Fibroblast of pulmonary artery (primary cell): ENCODE measurements at regions not wholly inside any gene's neighbourhood (a gene's known extent, or its start where the extent isn't known, plus 50 kb on each side); places are given as distances from the start of the nearest gene placed in this dataset.
"Not testable (repeated sequence)": the region's sequence is repeated elsewhere in the genome, so short reads cannot be mapped to it uniquely, and the experiment has no call there.

Experiments used
- DNase-seq: peaks from one replicate; pipeline ENCODE4 v3.0.0-alpha.2; 2010; ENCODE audit warnings: low read depth
- H3K4me3 ChIP-seq: replicated peaks from 2 replicates; pipeline ENCODE4 v1.5.1; 2011; ENCODE audit warnings: low read depth, mild to moderate bottlenecking, control low read depth, low read length, moderate library complexity
- TF ChIP-seq, protein P1 (sequence below): IDR thresholded peaks from 2 replicates; pipeline ENCODE4 v1.5.1; 2011; ENCODE audit warnings: mild to moderate bottlenecking, control low read depth, low read length, inconsistent platforms; ENCODE audit errors: missing control alignments

DNA sequence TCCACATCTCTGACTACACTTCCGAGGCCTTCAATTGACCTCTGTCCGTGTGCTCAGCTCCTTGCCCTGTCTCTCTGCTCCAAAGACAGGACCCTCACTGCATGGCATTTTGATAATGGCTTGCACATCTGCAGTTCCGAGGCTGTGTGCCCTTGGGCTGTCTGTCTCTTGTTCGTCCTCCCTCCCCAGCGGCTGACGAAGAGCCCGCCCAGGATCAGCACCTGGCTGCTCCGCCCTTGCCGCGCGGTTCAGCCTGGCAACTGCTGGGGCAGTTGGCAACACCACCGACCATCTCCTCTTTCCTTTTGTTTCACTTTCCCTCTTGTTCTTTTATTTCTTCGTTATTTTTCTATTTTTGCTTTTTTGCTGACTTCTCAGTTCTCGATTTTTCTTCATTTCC, 270.4 kb downstream of the TEX29 start:
- DNase-seq = no peak
- H3K4me3 ChIP-seq = no peak overlapping the region
- TF ChIP-seq, protein P1, sequence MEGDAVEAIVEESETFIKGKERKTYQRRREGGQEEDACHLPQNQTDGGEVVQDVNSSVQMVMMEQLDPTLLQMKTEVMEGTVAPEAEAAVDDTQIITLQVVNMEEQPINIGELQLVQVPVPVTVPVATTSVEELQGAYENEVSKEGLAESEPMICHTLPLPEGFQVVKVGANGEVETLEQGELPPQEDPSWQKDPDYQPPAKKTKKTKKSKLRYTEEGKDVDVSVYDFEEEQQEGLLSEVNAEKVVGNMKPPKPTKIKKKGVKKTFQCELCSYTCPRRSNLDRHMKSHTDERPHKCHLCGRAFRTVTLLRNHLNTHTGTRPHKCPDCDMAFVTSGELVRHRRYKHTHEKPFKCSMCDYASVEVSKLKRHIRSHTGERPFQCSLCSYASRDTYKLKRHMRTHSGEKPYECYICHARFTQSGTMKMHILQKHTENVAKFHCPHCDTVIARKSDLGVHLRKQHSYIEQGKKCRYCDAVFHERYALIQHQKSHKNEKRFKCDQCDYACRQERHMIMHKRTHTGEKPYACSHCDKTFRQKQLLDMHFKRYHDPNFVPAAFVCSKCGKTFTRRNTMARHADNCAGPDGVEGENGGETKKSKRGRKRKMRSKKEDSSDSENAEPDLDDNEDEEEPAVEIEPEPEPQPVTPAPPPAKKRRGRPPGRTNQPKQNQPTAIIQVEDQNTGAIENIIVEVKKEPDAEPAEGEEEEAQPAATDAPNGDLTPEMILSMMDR = no peak

DNA sequence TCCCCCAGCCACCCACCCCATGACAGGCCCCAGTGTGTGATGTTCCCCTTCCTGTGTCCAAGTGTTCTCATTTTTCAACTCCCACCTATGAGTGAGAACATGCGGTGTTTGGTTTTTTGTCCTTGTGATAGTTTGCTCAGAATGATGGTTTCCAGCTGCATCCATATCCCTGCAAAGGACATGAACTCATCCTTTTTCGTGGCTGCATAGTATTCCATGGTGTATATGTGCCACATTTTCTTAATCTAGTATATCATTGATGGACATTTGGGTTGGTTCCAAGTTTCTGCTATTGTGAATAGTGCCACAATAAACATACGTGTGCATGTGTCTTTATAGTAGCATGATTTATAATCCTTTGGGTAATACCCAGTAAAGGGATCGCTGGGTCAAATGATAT, 273.0 kb downstream of the TEX29 start:
- not testable (repeated sequence) for H3K4me3 ChIP-seq, DNase-seq

- no peak overlapping the region for H3K4me3 ChIP-seq
- no peak for DNase-seq
- TF ChIP-seq, protein P1 = no peak
These were observed 274.2 kb downstream of the TEX29 start for GRCh38 chr13:111594606-111595005.

- no peak overlapping the region for H3K4me3 ChIP-seq
- TF ChIP-seq, protein P1 = no peak
- DNase-seq = no peak
These were observed 274.8 kb downstream of the TEX29 start for GRCh38 chr13:111595276-111595675.

DNA sequence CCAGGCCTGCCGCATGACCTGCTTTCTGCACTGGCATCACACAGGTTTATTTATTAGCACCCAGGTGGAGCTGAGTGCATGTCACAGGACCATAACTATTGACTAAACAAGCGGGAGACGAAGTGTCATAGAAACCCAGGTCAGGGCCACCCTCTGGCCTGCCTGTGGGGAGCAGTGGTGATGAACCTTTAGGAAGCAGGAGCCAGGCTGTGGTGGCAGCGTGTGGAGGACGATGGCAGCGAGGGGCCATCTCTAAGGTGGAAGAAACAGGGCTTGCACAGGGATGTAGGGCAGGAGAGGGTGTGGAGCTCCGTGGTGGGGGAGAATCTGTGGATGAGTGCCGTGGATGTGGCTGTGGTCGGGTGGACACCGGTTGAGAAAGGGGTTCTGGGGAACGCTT, 275.3 kb downstream of the TEX29 start:
- DNase-seq = no peak
- no peak overlapping the region for H3K4me3 ChIP-seq
- TF ChIP-seq, protein P1 = no peak

DNA sequence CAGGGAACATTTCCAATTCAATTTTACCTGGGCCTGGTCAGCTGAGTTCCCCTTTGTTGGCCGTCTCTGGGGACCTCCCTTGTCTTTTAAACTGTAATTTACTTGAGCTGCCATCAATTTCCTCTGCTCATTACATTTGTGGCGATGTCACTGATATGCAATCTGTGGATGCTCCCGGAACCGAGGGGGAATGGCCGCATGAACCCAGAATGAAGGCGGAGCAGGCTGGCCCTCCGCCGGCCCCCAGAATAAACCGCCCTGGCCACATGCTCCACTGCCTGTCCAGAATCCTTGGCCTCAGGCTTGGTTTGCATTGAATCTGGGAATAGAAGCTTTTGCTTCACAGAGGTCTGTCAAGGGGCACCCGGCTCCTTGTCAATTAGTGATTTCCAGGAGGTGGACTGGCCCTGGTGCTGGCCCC, 276.8 kb downstream of the TEX29 start:
- no peak overlapping the region for H3K4me3 ChIP-seq
- TF ChIP-seq, protein P1 = no peak
- DNase-seq = no peak

GRCh38 chr13:111597618-111598017, 277.2 kb downstream of the TEX29 start:
- DNase-seq = no peak
- no peak overlapping the region for H3K4me3 ChIP-seq
- TF ChIP-seq, protein P1 = no peak

- no peak overlapping the region for H3K4me3 ChIP-seq
- DNase-seq = no peak
- TF ChIP-seq, protein P1 = no peak
These were observed 278.3 kb downstream of the TEX29 start for GRCh38 chr13:111598747-111599146.
